Thyroid gland (tissue), 4 donors: ENCODE measurements at regions not wholly inside any gene's neighbourhood (a gene's known extent, or its start where the extent isn't known, plus 50 kb on each side); places are given as distances from the start of the nearest gene placed in this dataset.

Source experiments
- POLR2A ChIP-seq, 2 donors: fragments of 450-650 bp; IDR thresholded peaks; one replicate each; pipeline ENCODE4 v1.6.1; 2017; ENCODE audit warnings: antibody characterized with exemption in 2 of 2, mild to moderate bottlenecking in 2 of 2, moderate library complexity in 1 of 2
- TF ChIP-seq, protein P1 (sequence below), 6 experiments: fragments of 200-600 bp in 3 of 6; fragments of 450-650 bp in 3 of 6; sonication (generic) in 3 of 6; IDR thresholded peaks; one replicate each; pipeline ENCODE4 v1.5.1; 2016 to 2019; ENCODE audit warnings: antibody characterized with exemption in 6 of 6, mild to moderate bottlenecking in 2 of 6, inconsistent platforms in 1 of 6, moderate library complexity in 1 of 6

DNA sequence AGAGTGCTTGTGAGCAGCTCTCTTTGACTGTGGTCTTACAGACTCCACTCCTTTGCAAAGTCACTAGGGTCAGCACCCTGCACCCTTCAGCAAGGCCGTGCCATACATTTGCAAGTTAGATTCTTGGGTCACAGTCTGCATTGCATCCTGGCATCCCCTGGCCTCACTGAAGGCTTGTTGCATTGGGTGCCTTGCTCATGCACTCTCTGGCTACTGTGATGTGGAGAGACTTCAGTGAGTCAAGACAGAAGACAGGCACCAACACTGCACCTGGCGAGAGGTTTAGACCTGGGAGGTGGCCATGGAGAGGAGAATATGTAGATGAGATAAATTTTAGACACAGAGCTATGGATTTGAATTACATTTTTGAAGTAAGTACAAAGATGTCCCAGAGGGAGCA is 146.4 kb upstream of the COPS8 start:
- TF ChIP-seq, protein P1, sequence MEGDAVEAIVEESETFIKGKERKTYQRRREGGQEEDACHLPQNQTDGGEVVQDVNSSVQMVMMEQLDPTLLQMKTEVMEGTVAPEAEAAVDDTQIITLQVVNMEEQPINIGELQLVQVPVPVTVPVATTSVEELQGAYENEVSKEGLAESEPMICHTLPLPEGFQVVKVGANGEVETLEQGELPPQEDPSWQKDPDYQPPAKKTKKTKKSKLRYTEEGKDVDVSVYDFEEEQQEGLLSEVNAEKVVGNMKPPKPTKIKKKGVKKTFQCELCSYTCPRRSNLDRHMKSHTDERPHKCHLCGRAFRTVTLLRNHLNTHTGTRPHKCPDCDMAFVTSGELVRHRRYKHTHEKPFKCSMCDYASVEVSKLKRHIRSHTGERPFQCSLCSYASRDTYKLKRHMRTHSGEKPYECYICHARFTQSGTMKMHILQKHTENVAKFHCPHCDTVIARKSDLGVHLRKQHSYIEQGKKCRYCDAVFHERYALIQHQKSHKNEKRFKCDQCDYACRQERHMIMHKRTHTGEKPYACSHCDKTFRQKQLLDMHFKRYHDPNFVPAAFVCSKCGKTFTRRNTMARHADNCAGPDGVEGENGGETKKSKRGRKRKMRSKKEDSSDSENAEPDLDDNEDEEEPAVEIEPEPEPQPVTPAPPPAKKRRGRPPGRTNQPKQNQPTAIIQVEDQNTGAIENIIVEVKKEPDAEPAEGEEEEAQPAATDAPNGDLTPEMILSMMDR (IDR thresholded peaks at IDR 0.05): no peak
- TF ChIP-seq POLR2A (IDR thresholded peaks at IDR 0.05): no peak
